Epithelial cell of proximal tubule (primary cell): ENCODE measurements at regions not wholly inside any gene's neighbourhood (a gene's known extent, or its start where the extent isn't known, plus 50 kb on each side); places are given as distances from the start of the nearest gene placed in this dataset.

Experiments used
- DNase-seq: peaks from one replicate; pipeline ENCODE4 v3.0.0-alpha.2; 2011; ENCODE audit warnings: low read depth
- H3K4me3 ChIP-seq: 2 replicates; pipeline ENCODE4 v1.5.1; 2011; ENCODE audit warnings: low read depth, mild to moderate bottlenecking, low read length
- TF ChIP-seq, protein P1 (sequence below): conservative IDR thresholded peaks from 2 replicates; pipeline ENCODE4 v1.5.1; 2012; ENCODE audit warnings: low read depth, mild to moderate bottlenecking, low read length

DNA sequence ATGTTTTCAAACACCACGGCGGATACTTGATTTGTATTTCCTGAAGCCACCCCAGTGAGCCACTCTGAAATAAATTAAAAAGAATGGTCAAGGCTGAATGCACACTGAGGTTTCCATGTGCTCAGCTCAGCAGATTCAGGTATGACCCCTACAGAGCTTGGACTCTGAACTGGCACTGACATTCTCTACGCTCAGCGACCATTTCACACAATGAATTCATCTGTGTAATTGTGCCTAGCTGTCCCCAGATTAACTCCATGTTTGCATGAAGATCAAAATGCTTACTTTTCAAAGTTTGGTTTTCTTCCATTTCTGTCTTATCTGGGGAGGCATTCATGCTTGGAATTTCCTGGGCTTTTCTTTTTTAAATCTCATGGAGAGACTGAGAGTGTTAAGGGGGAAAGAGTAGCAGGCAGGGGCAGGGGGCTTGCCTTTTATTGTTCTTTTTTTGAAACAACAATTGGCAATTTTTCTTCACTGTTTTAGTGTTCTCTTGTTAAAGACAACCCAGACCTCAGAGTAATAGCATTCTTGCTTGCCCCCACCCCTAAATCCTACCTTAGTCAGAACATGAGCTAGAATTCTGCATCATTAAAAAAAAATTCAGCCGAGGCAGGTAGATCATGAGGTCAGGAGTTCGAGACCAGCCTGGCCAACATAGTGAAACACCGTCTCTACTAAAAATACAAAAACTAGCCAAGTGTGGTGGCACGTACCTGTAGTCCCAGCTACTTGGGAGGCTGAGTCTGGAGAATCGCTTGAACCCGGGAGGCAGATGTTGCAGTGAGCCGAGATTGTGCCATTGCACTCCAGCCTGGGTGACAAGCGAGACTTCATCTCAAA lies 85.5 kb upstream of the HNF1B start:
- TF ChIP-seq, protein P1, sequence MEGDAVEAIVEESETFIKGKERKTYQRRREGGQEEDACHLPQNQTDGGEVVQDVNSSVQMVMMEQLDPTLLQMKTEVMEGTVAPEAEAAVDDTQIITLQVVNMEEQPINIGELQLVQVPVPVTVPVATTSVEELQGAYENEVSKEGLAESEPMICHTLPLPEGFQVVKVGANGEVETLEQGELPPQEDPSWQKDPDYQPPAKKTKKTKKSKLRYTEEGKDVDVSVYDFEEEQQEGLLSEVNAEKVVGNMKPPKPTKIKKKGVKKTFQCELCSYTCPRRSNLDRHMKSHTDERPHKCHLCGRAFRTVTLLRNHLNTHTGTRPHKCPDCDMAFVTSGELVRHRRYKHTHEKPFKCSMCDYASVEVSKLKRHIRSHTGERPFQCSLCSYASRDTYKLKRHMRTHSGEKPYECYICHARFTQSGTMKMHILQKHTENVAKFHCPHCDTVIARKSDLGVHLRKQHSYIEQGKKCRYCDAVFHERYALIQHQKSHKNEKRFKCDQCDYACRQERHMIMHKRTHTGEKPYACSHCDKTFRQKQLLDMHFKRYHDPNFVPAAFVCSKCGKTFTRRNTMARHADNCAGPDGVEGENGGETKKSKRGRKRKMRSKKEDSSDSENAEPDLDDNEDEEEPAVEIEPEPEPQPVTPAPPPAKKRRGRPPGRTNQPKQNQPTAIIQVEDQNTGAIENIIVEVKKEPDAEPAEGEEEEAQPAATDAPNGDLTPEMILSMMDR = no peak
- DNase-seq = peak; percentile 68
- no peak overlapping the region for H3K4me3 ChIP-seq

DNA sequence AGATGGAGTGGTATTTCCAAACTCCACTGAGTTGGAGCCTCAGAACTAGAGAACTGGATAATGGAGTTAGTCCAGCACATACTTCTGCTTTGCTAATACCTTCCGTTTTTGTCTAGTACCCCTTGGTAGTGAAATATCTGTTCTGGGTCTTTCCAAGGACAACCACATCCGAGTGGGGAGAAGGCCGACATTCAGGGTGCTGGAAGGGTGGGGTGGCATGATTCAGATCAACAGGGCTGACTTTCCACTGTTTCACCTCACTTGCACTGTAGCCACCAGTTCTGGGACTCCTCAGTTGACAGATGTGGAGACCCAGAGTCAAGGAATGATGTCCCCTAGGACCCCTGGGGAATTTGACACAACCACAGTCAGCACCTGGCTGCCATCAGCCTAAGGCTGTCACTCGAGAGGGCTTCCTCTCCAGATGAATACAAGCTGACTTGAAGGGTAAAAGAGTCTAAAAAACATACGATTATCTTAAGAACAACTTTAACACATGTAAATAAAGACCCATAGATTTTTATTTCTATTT lies 84.8 kb upstream of the HNF1B start:
- H3K4me3 ChIP-seq = no peak overlapping the region
- TF ChIP-seq, protein P1 = no peak
- DNase-seq = no peak

DNA sequence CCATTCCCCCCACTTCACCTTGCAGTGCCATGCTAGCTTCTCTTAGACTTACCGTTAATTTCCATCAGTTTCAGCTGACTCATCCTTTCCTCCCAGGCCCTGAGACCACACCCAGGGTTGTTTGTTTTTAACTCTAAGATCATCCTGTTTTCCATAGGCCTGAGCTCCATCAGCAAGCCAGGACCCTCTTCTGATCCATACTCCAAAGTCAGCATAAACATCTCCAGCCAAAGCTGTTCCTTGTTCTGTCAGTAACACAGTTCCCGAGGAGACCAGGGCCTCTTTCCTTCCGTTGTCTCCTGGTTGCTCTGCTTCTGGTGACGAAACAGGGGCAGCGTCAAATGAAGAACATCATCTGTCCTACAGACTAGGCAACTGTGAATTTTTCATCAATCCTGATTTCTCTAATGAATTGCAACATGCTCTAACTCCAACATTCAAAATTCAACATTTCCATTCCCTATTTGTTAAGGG lies 83.8 kb upstream of the HNF1B start:
- TF ChIP-seq, protein P1 = no peak
- no peak for DNase-seq
- H3K4me3 ChIP-seq = no peak overlapping the region

DNA sequence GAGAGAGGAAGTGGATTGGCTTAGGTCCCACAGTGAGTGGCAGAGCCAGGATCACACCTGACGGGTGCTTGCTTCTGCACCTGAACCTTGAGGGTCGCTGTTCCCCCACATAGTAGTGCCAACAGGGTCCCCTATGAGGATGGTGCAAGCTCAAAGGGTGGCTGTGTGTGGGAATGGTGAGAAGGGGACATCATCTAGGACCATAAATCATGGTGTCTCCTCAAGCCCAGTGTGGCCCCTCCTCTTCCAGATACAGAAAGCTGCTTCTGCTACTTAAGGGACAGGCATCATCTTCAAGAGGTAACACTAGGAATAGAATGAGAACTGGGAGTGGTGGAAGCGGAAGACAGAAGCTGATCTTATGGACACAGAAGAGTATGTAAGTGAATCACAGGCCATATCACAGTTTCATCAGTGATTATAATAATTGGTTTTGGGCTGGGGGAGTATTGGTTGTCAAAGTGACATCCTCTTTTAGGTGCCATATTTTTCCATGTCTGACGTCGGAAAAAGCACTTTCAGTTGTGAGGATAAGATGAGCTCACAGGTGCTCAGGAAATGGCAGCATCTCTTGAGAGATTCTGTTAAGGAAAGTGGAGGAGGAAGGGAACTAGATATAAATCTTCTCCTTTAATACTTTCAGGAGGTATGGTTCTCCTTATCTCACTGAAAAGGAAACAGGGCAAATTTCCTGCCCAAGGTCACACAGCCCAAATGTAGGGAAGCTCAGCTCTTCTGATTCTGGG lies 83.2 kb upstream of the HNF1B start:
- TF ChIP-seq, protein P1 = no peak

DNA sequence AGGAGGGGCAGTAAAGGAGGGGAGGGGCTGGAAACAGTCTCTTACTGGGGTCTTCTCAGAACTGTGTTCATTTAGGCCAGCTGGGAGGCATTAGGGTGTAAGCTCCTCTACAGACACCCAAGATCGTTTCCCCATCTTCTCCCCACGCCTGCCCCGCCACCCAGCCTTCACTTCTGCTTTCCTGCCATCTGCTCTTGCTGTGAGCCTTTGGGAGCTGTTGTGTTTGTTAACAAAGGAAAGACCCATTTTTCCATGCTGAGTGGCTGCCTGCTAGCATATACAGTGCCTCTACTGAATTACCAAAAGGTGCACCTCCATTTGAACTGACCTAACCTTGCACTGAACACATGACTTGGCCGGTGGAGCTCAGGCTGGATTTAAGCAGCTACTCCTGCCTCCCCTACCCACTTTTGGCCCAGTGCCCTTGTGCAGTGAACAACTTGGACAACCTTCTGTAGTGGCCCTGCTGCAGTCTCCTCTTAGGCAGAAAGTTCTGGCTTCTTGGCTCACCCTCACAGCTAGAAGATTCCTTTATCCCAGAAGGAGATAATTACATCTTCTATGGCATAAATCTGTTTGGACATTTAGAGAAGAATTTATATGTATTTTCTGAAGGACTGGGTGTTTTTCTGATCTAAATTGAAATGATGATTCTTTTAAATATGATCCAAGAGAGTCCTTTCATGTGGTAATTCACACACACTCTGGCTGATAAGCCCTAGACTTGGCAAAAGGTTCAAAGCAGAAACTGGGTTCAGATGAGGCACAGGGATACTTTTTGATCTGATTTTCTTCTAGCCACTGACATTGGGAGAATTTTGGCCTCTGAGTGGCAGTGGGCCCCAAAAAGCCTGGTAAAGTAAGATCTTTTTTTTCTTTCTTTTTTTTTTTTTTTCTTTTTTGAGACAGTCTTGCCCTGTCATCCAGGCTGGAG lies 81.9 kb upstream of the HNF1B start:
- TF ChIP-seq, protein P1 = no peak
- DNase-seq = no peak
- no peak overlapping the region for H3K4me3 ChIP-seq

More for the DNA sequence above, 83.2 kb upstream of the HNF1B start:
- DNase-seq = no peak
- no peak overlapping the region for H3K4me3 ChIP-seq

DNA sequence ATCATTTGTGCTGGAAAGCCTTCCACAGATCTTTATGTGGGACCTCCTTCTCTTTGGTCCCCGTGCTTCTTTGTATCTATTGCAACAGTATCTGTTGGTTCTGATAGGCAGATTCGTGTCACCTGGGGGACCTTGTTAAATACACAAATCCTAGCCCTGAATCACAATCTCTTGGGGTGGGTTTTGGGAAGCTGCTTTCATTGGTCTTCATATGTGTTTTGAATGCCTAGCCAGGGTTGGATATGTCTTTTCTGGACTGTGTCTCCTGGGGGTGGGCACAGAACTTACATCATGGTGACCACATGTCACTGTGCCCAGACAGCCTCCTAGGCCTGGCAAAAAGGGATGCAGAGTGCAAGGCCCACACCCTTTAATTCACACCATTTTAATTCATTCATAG lies 81.0 kb upstream of the HNF1B start:
- TF ChIP-seq, protein P1 = no peak
- H3K4me3 ChIP-seq = no peak overlapping the region
- DNase-seq = no peak
